GM19395 (cell line): ENCODE measurements at regions not wholly inside any gene's neighbourhood (a gene's known extent, or its start where the extent isn't known, plus 50 kb on each side); places are given as distances from the start of the nearest gene placed in this dataset.

Experiments
- ATAC-seq: cut with Tn5 transposase; IDR thresholded peaks from one replicate; pipeline ENCODE4 v1.9.1; 2021; ENCODE audit warnings: mild to moderate bottlenecking, moderate library complexity; ENCODE audit not compliant: unreplicated experiment

GRCh38 chr1:220979371-220979770, 100.1 kb downstream of the HLX start:
- no peak for ATAC-seq

GRCh38 chr1:220982686-220983085, 103.4 kb downstream of the HLX start:
- no peak for ATAC-seq

GRCh38 chr1:220983877-220984635, 104.8 kb downstream of the HLX start:
- no peak for ATAC-seq

GRCh38 chr1:220990427-220991339, 111.4 kb downstream of the HLX start:
- no peak for ATAC-seq

GRCh38 chr1:220991506-220991905, 112.3 kb downstream of the HLX start:
- ATAC-seq: no peak

GRCh38 chr1:220991959-220992704, 112.9 kb downstream of the HLX start:
- ATAC-seq: no peak

GRCh38 chr1:220992705-220993052, 113.4 kb downstream of the HLX start:
- ATAC-seq: no peak

GRCh38 chr1:220994671-220995070, 115.4 kb downstream of the HLX start:
- no peak for ATAC-seq

- no peak for ATAC-seq
Measured at GRCh38 chr1:220997791-220998190, 118.5 kb downstream of the HLX start.

GRCh38 chr1:220999872-221000863, 120.9 kb downstream of the HLX start:
- no peak for ATAC-seq

- ATAC-seq: no peak
Measured at GRCh38 chr1:221001167-221001566, 121.9 kb downstream of the HLX start.

GRCh38 chr1:221002601-221003000, 123.4 kb downstream of the HLX start:
- no peak for ATAC-seq

- no peak for ATAC-seq
Measured at GRCh38 chr1:221011145-221011544, 131.9 kb downstream of the HLX start.

- no peak for ATAC-seq
Measured at GRCh38 chr1:221012120-221012519, 132.9 kb downstream of the HLX start.

- no peak for ATAC-seq
Measured at GRCh38 chr1:221013691-221014660, 134.7 kb downstream of the HLX start.

- no peak for ATAC-seq
Measured at GRCh38 chr1:221015159-221015790, 136.0 kb downstream of the HLX start.

- no peak for ATAC-seq
Measured at GRCh38 chr1:221016751-221017150, 137.5 kb downstream of the HLX start.

GRCh38 chr1:221018414-221018813, 139.2 kb downstream of the HLX start:
- no peak for ATAC-seq

GRCh38 chr1:221022331-221022730, 143.1 kb downstream of the HLX start:
- no peak for ATAC-seq
